ENCODE measurements at regions not wholly inside any gene's neighbourhood (a gene's known extent, or its start where the extent isn't known, plus 50 kb on each side); places are given as distances from the start of the nearest gene placed in this dataset.

DNA sequence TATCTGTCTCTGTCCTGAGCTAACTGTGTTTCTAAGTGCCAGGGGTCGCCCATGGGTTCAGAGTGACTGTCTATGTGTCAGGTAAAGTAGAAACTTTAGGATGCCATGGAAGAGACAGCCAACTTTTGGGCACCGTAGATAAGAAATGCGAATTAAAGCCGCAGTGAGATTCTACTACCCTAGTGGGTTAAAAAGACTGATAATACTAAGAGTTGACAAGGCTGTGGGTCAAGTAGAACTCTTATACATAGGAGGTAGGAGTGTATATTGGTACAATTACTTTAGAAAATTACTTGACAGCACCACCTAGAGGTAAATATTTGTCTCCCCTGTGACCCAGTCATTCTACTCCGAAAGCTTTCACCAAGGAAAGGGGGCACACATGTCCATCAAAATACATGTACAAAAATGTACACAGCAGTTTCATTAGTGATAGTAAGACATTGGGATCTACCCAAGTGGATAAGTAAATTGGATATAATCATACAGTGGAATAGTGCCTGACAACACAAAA, 371.3 kb downstream of the SLC4A3 start:
- no TSS peak for BruUV-seq (replicated peaks)
- Mint-ChIP-seq H3K9me3 (ENCODE audit: unreplicated experiment) (peaks cover 7% of the 10 kb centered on the region), H3K4me3 (ENCODE audit: unreplicated experiment) (no peak overlapping the region), H3K4me1 (ENCODE audit: insufficient read depth, unreplicated experiment) (peaks cover 20% of the 10 kb centered on the region), H3K27me3 (ENCODE audit: insufficient read depth, unreplicated experiment) (no peaks in the 10 kb centered on the region), H3K36me3 (ENCODE audit: insufficient read depth, unreplicated experiment) (no peaks in the 10 kb centered on the region), H3K27ac (ENCODE audit: low read depth, unreplicated experiment) (no peak overlapping the region)
- POLR2A ChIA-PET, result no interaction called here
- TF ChIP-seq, protein P1, sequence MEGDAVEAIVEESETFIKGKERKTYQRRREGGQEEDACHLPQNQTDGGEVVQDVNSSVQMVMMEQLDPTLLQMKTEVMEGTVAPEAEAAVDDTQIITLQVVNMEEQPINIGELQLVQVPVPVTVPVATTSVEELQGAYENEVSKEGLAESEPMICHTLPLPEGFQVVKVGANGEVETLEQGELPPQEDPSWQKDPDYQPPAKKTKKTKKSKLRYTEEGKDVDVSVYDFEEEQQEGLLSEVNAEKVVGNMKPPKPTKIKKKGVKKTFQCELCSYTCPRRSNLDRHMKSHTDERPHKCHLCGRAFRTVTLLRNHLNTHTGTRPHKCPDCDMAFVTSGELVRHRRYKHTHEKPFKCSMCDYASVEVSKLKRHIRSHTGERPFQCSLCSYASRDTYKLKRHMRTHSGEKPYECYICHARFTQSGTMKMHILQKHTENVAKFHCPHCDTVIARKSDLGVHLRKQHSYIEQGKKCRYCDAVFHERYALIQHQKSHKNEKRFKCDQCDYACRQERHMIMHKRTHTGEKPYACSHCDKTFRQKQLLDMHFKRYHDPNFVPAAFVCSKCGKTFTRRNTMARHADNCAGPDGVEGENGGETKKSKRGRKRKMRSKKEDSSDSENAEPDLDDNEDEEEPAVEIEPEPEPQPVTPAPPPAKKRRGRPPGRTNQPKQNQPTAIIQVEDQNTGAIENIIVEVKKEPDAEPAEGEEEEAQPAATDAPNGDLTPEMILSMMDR (IDR thresholded peaks at IDR 0.05; ENCODE audit: unreplicated experiment), result no peak
- no peak for DNase-seq (ENCODE audit: unreplicated experiment)
- intact Hi-C loops (cut with micrococcal nuclease), result no loop called here
- CTCF ChIA-PET, result interaction anchor here (0.6 kb wide), 3 partner anchors 21 to 1159 kb away, joined by 3 read pairs; no protein-coding TSS in a partner anchor

DNA sequence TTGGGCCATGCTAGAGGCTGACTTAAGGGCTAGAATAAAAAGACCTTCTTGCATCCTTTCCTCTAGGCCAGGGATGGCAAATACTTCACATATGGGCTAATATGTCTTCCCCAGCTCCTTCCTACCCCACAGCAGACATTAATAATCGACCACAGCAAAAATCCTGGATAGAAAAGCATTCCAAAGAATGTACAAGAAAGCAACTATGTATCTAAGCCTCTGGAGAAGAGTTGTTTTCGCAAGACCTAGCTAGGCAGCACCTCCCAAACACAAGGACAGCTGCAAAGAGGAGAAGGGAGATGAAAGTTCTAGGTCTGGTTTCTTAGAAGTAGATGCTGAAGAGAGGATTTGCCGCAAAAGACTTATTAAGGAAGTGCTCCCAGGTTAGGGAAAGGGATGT, 372.6 kb downstream of the SLC4A3 start:
- intact Hi-C loops (cut with micrococcal nuclease), result loop anchor here (5.0 kb wide), 1 partner anchor 263 kb away; no protein-coding TSS in a partner anchor
- H3K9me3 Mint-ChIP-seq (ENCODE audit: unreplicated experiment), result peaks cover 7% of the 10 kb centered on the region
- H3K4me1 Mint-ChIP-seq (ENCODE audit: insufficient read depth, unreplicated experiment), result peaks cover 20% of the 10 kb centered on the region
- H3K36me3 Mint-ChIP-seq (ENCODE audit: insufficient read depth, unreplicated experiment), result no peaks in the 10 kb centered on the region
- H3K27me3 Mint-ChIP-seq (ENCODE audit: insufficient read depth, unreplicated experiment), result no peaks in the 10 kb centered on the region
- CTCF ChIA-PET, result no interaction called here
- BruUV-seq (replicated peaks), result no TSS peak
- POLR2A ChIA-PET, result no interaction called here
- no peak overlapping the region for H3K4me3 Mint-ChIP-seq (ENCODE audit: unreplicated experiment)
- H3K27ac Mint-ChIP-seq (ENCODE audit: low read depth, unreplicated experiment), result no peak overlapping the region
- TF ChIP-seq, protein P1 (IDR thresholded peaks at IDR 0.05; ENCODE audit: unreplicated experiment), result no peak
- no peak for DNase-seq (ENCODE audit: unreplicated experiment)

DNA sequence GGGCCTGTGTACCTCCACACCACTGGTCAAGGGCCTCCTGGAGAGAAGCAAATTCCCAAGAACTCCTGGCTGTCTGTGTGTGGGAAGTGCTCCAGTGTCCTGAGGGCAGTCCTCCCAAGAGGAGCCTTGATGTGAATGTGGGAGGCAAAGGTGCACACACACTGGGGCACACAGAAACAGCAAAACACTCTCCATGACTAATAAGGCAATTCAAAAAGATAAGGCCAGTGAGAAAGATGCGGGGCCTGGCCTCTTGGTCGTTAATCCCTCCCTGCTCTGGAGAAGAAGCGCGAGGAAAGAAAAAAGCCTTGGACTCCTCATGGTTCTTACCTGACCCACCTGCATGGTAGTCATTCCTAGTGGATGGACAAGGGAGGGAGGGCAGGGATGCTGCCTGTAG, 373.2 kb downstream of the SLC4A3 start:
- Mint-ChIP-seq H3K4me1 (ENCODE audit: insufficient read depth, unreplicated experiment) (peaks cover 20% of the 10 kb centered on the region), H3K36me3 (ENCODE audit: insufficient read depth, unreplicated experiment) (no peaks in the 10 kb centered on the region), H3K27me3 (ENCODE audit: insufficient read depth, unreplicated experiment) (no peaks in the 10 kb centered on the region), H3K27ac (ENCODE audit: low read depth, unreplicated experiment) (no peak overlapping the region), H3K9me3 (ENCODE audit: unreplicated experiment) (peaks cover 7% of the 10 kb centered on the region), H3K4me3 (ENCODE audit: unreplicated experiment) (no peak overlapping the region)
- ChIA-PET CTCF (interaction anchor here (1.0 kb wide), 1 partner anchor 119 kb away, joined by 4 read pairs; no protein-coding TSS in a partner anchor), POLR2A (no interaction called here)
- no TSS peak for BruUV-seq (replicated peaks)
- no peak for DNase-seq (ENCODE audit: unreplicated experiment)
- TF ChIP-seq, protein P1 (IDR thresholded peaks at IDR 0.05; ENCODE audit: unreplicated experiment), result no peak
- intact Hi-C loops (cut with micrococcal nuclease), result loop anchor here (5.0 kb wide), 1 partner anchor 263 kb away; no protein-coding TSS in a partner anchor

DNA sequence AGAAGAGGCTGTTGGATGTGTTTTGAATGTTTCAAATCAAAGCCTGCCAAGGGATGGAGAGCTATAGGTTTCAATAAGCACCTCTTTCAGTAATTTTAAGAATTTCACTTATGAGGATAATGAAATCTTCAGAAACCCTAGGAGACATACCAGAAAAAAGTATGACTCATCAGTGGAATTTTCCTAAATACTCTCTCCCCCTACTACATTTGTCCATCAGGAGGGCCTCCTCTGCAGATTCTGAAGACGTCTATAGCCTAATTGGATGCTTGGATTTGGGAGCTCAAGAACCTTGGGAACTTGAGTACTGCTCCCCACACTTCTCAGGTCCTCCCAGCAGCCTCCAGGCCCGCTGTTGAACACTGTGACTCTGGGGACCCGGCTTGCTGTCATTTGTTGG, 374.3 kb downstream of the SLC4A3 start:
- Mint-ChIP-seq H3K4me3 (ENCODE audit: unreplicated experiment) (no peak overlapping the region), H3K36me3 (ENCODE audit: insufficient read depth, unreplicated experiment) (no peaks in the 10 kb centered on the region), H3K27me3 (ENCODE audit: insufficient read depth, unreplicated experiment) (no peaks in the 10 kb centered on the region), H3K27ac (ENCODE audit: low read depth, unreplicated experiment) (peak overlapping the region; percentile 81), H3K4me1 (ENCODE audit: insufficient read depth, unreplicated experiment) (peaks cover 20% of the 10 kb centered on the region), H3K9me3 (ENCODE audit: unreplicated experiment) (peaks cover 7% of the 10 kb centered on the region)
- peak; percentile 18 for DNase-seq (ENCODE audit: unreplicated experiment)
- intact Hi-C loops (cut with micrococcal nuclease), result loop anchor here (5.0 kb wide), 1 partner anchor 264 kb away; no protein-coding TSS in a partner anchor
- TF ChIP-seq, protein P1 (IDR thresholded peaks at IDR 0.05; ENCODE audit: unreplicated experiment), result no peak
- no TSS peak for BruUV-seq (replicated peaks)
- ChIA-PET CTCF (interaction anchor here (1.0 kb wide), 1 partner anchor 120 kb away, joined by 4 read pairs; no protein-coding TSS in a partner anchor), POLR2A (interaction anchor here (1.1 kb wide), 1 partner anchor 24 kb away, joined by 3 read pairs; no protein-coding TSS in a partner anchor)
